T-helper 1 cell treated with Interleukin-12 subunit alpha and Interleukin-12 subunit beta and Interleukin-4 antibody, amounts not matched to agents 30 ng/mL and 1 ng/mL, for 36 hours (primary cell): ENCODE measurements at regions not wholly inside any gene's neighbourhood (a gene's known extent, or its start where the extent isn't known, plus 50 kb on each side); places are given as distances from the start of the nearest gene placed in this dataset.

Source experiments
- intact Hi-C: fragments of 100-400 bp; cut with micrococcal nuclease; formaldehyde crosslinking; loops from one replicate; pipeline ENCODE4 v1.15.1; 2024

GRCh38 chr16:86902656-86903001 lies 324.3 kb downstream of the FOXL1 start:
- intact Hi-C loops = no loop called here

- intact Hi-C loops = no loop called here
These were observed 324.7 kb downstream of the FOXL1 start for GRCh38 chr16:86903068-86903467.

DNA sequence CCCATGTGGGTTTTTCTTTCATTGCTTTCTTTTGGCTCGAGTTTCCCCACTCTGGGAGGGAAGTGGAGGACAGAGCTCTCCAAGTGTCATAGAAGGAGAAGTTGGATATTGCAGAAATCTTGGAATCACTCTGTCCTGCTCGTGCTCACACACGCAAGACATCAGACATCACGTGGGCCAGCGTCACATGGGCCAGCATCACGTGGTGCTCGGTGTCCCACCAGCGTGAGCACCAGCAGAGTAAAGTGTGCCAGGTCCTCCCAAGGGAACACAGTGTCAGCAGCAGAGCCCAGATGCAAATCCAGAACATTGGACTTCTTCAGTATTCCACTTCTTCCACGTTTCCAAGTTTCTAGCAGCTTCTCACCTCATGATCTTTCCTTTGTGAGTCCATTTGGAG lies 327.0 kb downstream of the FOXL1 start:
- intact Hi-C loops = no loop called here

GRCh38 chr16:86906623-86907022 lies 328.3 kb downstream of the FOXL1 start:
- intact Hi-C loops = no loop called here

GRCh38 chr16:86909359-86910160 lies 331.2 kb downstream of the FOXL1 start:
- intact Hi-C loops = no loop called here

- intact Hi-C loops = no loop called here
These were observed 331.9 kb downstream of the FOXL1 start for GRCh38 chr16:86910161-86910769.

GRCh38 chr16:86911437-86911958 lies 333.1 kb downstream of the FOXL1 start:
- intact Hi-C loops = no loop called here

GRCh38 chr16:86913886-86914285 lies 335.5 kb downstream of the FOXL1 start:
- intact Hi-C loops = no loop called here

DNA sequence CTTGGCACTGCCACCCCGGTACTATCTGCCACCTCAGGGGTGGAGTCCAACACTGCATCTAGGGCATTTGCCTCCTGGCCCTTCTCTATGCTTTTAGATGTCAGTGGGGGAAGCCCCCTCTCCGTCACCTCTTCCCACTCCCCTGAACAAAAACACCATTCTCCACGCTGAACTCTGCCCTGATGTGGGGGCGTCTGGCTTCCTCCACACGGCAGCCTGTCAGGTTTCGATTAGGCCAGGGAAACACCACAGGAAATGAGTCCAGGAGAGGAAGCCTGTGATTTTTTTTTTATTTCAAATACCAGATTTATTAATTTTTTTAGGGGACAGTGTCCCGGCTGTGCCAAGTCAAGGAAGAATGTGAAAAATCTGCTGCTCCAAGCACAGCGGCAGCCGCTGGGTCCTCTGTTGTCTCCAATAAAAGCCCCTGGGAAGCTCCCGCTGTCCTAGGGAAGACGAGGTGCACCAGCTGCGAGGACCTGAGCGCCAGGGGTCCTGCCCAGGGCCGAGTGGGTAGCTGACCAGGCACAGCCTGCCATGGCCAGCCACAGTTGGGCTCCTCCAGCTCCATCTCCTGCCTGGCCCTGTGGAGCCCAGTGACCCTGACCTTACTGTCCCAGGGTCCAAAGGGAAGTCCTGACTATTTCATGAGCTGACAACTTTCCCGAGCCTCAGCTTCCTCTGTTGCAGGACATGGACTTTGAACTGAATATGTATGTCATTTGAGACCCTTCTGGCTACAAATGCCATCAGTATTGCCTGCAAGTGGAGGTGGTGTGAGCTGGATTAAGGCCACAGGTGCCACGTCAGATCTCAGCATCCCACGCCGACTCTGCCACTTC lies 336.7 kb downstream of the FOXL1 start:
- intact Hi-C loops = no loop called here

DNA sequence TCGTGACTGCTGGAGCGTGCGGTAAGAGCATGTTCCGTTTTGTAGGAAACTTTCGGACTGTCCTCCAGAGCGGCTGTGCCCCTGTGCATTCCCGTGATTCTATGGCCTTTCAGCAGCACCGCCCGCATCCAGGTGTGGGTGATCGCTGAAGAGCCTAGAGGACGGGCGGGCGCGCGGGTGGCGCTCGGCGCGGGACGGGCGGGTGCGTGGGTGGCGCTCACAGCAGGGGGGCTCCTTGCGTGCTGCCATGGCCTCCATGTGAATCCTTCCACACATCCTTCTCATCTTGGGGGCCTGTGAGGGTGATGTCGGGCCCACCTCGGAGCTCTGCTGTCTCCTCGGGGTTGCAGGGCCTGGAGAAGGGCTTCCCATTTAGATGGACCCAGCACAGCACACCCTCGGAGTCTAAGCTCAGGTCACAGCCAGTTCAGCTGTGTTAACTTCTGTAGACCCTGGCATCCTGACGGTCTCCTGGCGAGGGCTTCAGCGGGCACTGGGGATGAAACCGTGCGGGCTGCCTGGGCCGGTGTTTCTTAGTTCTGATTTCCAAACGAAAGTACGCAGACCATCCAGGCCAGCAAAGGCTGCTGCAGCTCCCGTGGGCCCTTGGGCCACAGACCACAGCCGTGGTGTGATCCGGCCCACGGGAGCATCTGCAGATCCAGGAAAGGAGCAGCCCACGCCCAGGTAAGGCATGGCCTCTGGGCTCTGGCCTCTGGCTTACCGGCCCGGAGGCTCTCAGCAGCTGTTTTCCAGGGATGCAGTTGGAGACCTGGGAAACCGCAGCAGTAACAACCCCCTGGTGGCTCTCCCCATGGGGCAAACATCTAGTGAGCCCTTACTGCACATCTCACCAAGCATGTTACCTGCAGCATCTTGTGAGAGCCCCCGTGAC lies 339.4 kb downstream of the FOXL1 start:
- intact Hi-C loops = no loop called here

DNA sequence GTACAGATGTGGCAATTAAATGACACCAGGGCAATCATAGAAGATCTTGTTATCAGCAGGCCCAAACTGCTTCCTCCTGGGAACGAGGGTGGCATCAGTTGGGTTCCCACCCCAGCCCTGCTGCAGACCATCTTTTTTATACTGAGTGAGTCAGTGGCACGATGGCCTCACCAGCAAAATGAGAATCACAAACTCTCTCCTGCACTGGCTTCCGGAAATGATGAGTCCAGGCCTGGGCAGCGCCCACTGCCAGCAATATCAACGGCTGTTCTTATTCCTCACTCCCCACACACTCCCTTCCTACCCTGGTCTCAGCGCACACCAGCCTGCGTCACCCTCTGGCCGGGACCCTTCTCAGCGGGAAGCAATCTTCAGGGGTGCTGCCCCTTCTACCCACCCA lies 340.3 kb downstream of the FOXL1 start:
- intact Hi-C loops = no loop called here

DNA sequence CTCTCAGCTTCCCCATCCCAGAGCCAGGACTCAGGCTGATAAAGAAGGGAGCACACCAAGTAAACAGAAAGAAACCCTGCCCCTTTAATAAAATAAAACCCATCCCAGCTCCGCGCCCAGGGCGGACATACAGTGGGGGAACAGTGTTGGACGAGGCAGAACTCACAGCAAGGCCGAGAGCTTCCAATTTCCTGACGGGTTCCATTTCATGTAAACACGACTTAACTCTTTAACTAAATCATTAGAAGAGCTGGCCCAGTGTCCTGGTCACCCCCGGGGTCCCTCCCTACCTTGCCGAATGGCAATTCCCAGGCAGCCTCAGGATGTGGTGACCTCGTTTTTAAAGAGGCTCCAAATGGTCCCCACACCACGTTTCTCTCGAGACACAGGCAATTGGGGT lies 340.7 kb downstream of the FOXL1 start:
- intact Hi-C loops = no loop called here

DNA sequence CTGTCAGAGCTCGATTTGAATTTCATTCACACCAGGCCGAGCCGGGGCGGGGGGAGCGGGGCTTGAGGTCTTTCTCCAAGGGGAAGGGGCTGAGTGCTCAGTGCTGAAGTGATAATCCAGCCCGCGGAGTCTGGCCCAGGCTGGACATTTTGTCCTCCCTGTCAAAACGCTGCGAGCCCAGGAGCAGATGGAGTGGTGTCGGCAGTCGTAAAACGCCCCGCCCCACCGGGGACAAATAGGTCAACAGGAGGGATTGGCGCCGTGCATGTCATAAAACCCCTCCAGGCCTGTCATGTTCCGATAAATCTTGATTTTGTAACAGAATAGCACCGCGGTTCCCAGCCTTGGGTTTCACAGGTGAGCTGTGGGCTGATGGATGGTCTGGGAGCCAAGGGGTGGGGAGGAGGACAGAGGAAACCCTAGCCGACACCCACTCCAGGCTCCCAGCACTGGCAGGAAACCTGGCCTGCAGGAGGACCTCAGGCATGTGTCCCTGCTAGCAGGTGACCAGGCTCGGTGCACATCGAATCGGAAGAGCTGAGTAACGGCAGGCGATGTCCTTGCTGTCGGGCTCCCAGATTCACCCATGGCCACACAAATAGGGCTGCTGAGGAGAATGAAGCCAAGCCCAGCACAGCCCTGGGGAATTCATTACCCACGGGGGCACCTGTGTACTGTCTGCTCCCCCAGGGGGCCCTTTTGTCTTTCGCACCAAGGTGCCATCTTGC lies 341.4 kb downstream of the FOXL1 start:
- intact Hi-C loops = loop anchor here (5.0 kb wide), 1 partner anchor 352 kb away; the partner anchor contains the start of gene FOXC2

- intact Hi-C loops = loop anchor here (5.0 kb wide), 1 partner anchor 354 kb away; the partner anchor contains the start of gene FOXC2
These were observed 342.9 kb downstream of the FOXL1 start for GRCh38 chr16:86921289-86921688.

- intact Hi-C loops = loop anchor here (5.0 kb wide), 1 partner anchor 355 kb away; the partner anchor contains the start of gene FOXC2
These were observed 344.0 kb downstream of the FOXL1 start for GRCh38 chr16:86922311-86922710.

DNA sequence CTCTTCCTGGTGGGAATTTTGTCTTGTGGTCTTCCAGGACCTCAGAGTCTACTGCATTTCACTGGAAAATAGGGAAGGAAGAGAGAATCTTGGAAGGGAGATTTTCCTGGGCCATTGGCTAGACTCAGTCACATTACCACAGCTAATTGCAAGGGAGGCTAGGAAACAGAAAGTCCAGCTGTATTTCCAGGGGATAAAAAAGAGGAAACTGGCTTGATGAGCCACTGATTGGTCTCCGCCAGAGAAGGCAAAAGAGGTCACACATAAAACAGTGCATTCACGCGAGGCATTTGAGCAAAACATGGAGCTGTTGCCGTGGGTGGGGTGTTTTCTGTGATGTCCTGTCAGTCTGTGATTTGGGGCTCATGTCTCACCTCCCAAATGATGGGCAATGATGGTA lies 345.3 kb downstream of the FOXL1 start:
- intact Hi-C loops = loop anchor here (5.0 kb wide), 1 partner anchor 356 kb away; the partner anchor contains the start of gene FOXC2

- intact Hi-C loops = loop anchor here (5.0 kb wide), 1 partner anchor 357 kb away; the partner anchor contains the start of gene FOXC2
These were observed 346.2 kb downstream of the FOXL1 start for GRCh38 chr16:86924537-86924936.

DNA sequence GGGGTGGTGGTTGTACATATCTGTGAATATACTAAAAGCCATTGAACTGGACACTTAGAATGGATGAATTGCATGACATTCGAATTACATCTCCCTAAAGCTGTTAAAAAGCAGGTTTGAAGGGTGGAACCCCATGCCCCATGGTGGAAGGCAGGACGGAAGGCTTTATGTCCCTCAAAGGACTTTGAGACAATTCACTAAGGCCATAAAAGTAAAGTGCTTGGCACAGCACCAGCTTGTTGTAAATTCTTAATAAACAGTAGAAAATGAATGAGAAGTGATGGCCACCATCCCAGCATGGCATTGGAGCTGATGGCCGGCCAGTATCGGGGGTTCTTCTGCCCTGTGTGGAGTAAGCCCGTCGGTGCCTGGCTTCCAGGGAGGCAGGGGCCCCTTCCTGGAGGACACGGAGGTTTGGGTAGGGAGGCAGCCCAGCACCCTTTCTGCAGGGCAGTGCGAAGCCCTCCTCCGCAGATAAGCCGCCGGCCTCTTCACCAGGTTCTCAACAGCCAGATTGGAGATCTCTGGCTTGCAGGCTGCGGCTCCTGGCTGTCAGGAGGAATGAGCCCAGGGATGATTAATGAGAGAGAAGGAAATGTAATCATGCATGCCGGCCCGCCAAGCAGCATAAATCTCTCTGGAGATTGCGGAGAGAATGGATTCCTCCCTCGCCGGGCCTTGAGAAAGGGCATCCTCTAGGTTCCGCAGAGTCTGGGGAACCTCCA lies 346.9 kb downstream of the FOXL1 start:
- intact Hi-C loops = no loop called here
